Astrocyte (in vitro differentiated cells and primary cell): ENCODE measurements at regions not wholly inside any gene's neighbourhood (a gene's known extent, or its start where the extent isn't known, plus 50 kb on each side); places are given as distances from the start of the nearest gene placed in this dataset.

ENCODE experiments used
- DNase-seq: peaks from one replicate; pipeline ENCODE4 v3.0.0-alpha.2; 2010; ENCODE audit warnings: low read depth
- FAIRE-seq: peaks from 2 replicates; lab custom pipeline; 2011; peaks lifted over from hg19 to GRCh38; lab: Jason Lieb, UNC
- H2AFZ ChIP-seq: 2 replicates; pipeline ENCODE4 v1.6.0; 2012; ENCODE audit warnings: low read depth, low read length, inconsistent platforms
- H3K27ac ChIP-seq: 2 replicates; pipeline ENCODE4 v1.5.1; 2011; ENCODE audit warnings: low read depth, low read length, inconsistent platforms
- H3K27me3 ChIP-seq: 2 replicates; pipeline ENCODE4 v1.6.0; 2011; ENCODE audit warnings: low read length, inconsistent platforms; ENCODE audit not compliant: insufficient read depth
- H3K36me3 ChIP-seq: 2 replicates; pipeline ENCODE4 v1.5.1; 2011; ENCODE audit warnings: low read length, inconsistent platforms; ENCODE audit not compliant: insufficient read depth
- H3K4me1 ChIP-seq: 2 replicates; pipeline ENCODE4 v1.5.1; 2011; ENCODE audit warnings: low read length, inconsistent platforms; ENCODE audit not compliant: insufficient read depth
- H3K4me2 ChIP-seq: 2 replicates; pipeline ENCODE4 v1.6.0; 2012; ENCODE audit warnings: low read length, inconsistent platforms
- H3K4me3 ChIP-seq: 2 replicates; pipeline ENCODE4 v1.5.1; 2011; ENCODE audit warnings: low read depth, mild to moderate bottlenecking, low read length, inconsistent platforms; ENCODE audit not compliant: insufficient read depth
- H3K79me2 ChIP-seq: 2 replicates; pipeline ENCODE4 v1.6.0; 2012; ENCODE audit warnings: mild to moderate bottlenecking, low read length, inconsistent platforms; ENCODE audit not compliant: insufficient read depth
- H3K9ac ChIP-seq: 2 replicates; pipeline ENCODE4 v1.6.0; 2012; ENCODE audit warnings: mild to moderate bottlenecking, low read length, inconsistent platforms
- H3K9me3 ChIP-seq: 2 replicates; pipeline ENCODE4 v1.5.1; 2012; ENCODE audit warnings: low read depth, mild to moderate bottlenecking, low read length, inconsistent platforms; ENCODE audit not compliant: insufficient read depth
- H4K20me1 ChIP-seq: 2 replicates; pipeline ENCODE4 v1.6.0; 2012; ENCODE audit warnings: low read length, inconsistent platforms; ENCODE audit not compliant: insufficient read depth
- H3K27ac Mint-ChIP-seq: one replicate; pipeline ENCODE4 v1.8.0; 2021; ENCODE audit warnings: mild to moderate bottlenecking, mixed read lengths; ENCODE audit not compliant: unreplicated experiment
- H3K27me3 Mint-ChIP-seq: one replicate; pipeline ENCODE4 v1.8.0; 2021; ENCODE audit warnings: low read depth, mixed read lengths; ENCODE audit not compliant: unreplicated experiment
- H3K36me3 Mint-ChIP-seq: one replicate; pipeline ENCODE4 v1.8.0; 2021; ENCODE audit warnings: low read depth, mixed read lengths; ENCODE audit not compliant: unreplicated experiment
- H3K4me1 Mint-ChIP-seq: one replicate; pipeline ENCODE4 v1.8.0; 2021; ENCODE audit warnings: low read depth, mixed read lengths; ENCODE audit not compliant: unreplicated experiment
- H3K4me3 Mint-ChIP-seq: one replicate; pipeline ENCODE4 v1.8.0; 2021; ENCODE audit warnings: mild to moderate bottlenecking, moderate library complexity, mixed read lengths; ENCODE audit not compliant: unreplicated experiment
- H3K9me3 Mint-ChIP-seq: one replicate; pipeline ENCODE4 v1.8.0; 2021; ENCODE audit warnings: mild to moderate bottlenecking, mixed read lengths; ENCODE audit not compliant: unreplicated experiment
- CTCF ChIP-seq: IDR thresholded peaks from 2 replicates; pipeline ENCODE4 v1.5.1; 2011; ENCODE audit warnings: low read depth, mild to moderate bottlenecking, inconsistent platforms, low read length, moderate library complexity; ENCODE audit not compliant: insufficient read depth
- EZH2 ChIP-seq: IDR thresholded peaks from 2 replicates; pipeline ENCODE4 v1.6.1; 2012; ENCODE audit warnings: mild to moderate bottlenecking, low read length, inconsistent platforms; ENCODE audit not compliant: insufficient read depth

GRCh38 chr4:136865526-136865925, 666.8 kb downstream of the PCDH18 start:
- Mint-ChIP-seq H3K27ac (no peak overlapping the region), H3K4me1 (peaks cover 2% of the 10 kb centered on the region), H3K9me3 (no peaks in the 10 kb centered on the region), H3K27me3 (no peaks in the 10 kb centered on the region), H3K36me3 (no peaks in the 10 kb centered on the region), H3K4me3 (no peak overlapping the region)
- DNase-seq, result no peak
- no peak overlapping the region for H2AFZ ChIP-seq
- H3K4me2 ChIP-seq, result no peak overlapping the region
- no peaks in the 10 kb centered on the region for H4K20me1 ChIP-seq
- peaks cover 4% of the 10 kb centered on the region for H3K4me1 ChIP-seq
- no peak overlapping the region for H3K9ac ChIP-seq
- H3K4me3 ChIP-seq, result no peak overlapping the region
- H3K27me3 ChIP-seq, result no peaks in the 10 kb centered on the region
- no peak overlapping the region for H3K27ac ChIP-seq
- H3K79me2 ChIP-seq, result no peaks in the 10 kb centered on the region
- H3K9me3 ChIP-seq, result no peaks in the 10 kb centered on the region
- FAIRE-seq, result no peak
- no peaks in the 10 kb centered on the region for H3K36me3 ChIP-seq
- TF ChIP-seq CTCF, result no peak
- TF ChIP-seq EZH2, result no peak

- no peaks in the 10 kb centered on the region for H3K27me3 ChIP-seq
- H3K9ac ChIP-seq, result no peak overlapping the region
- no peaks in the 10 kb centered on the region for H3K36me3 ChIP-seq
- no peaks in the 10 kb centered on the region for H3K9me3 ChIP-seq
- Mint-ChIP-seq H3K9me3 (no peaks in the 10 kb centered on the region), H3K4me3 (no peak overlapping the region), H3K27ac (no peak overlapping the region), H3K27me3 (no peaks in the 10 kb centered on the region), H3K4me1 (peaks cover 2% of the 10 kb centered on the region), H3K36me3 (no peaks in the 10 kb centered on the region)
- H3K27ac ChIP-seq, result no peak overlapping the region
- H3K4me2 ChIP-seq, result no peak overlapping the region
- no peak for TF ChIP-seq EZH2
- TF ChIP-seq CTCF, result peak; percentile 88
- no peak overlapping the region for H3K4me3 ChIP-seq
- H2AFZ ChIP-seq, result no peak overlapping the region
- DNase-seq, result peak; percentile 52
- peaks cover 4% of the 10 kb centered on the region for H3K4me1 ChIP-seq
- no peaks in the 10 kb centered on the region for H4K20me1 ChIP-seq
- FAIRE-seq, result peak; percentile 91
- no peaks in the 10 kb centered on the region for H3K79me2 ChIP-seq
Measured at GRCh38 chr4:136864604-136865185, 667.6 kb downstream of the PCDH18 start.

GRCh38 chr4:136863756-136864155, 668.5 kb downstream of the PCDH18 start:
- Mint-ChIP-seq H3K27ac (no peak overlapping the region), H3K4me3 (no peak overlapping the region), H3K4me1 (peaks cover 2% of the 10 kb centered on the region), H3K27me3 (no peaks in the 10 kb centered on the region), H3K36me3 (no peaks in the 10 kb centered on the region), H3K9me3 (no peaks in the 10 kb centered on the region)
- DNase-seq (peak; percentile 12), FAIRE-seq (no peak)
- no peak overlapping the region for H3K9ac ChIP-seq
- H2AFZ ChIP-seq, result peak overlapping the region; percentile 54
- H3K9me3 ChIP-seq, result no peaks in the 10 kb centered on the region
- H3K27ac ChIP-seq, result no peak overlapping the region
- no peaks in the 10 kb centered on the region for H3K36me3 ChIP-seq
- H3K4me1 ChIP-seq, result peaks cover 4% of the 10 kb centered on the region
- H3K27me3 ChIP-seq, result no peaks in the 10 kb centered on the region
- no peaks in the 10 kb centered on the region for H3K79me2 ChIP-seq
- H3K4me2 ChIP-seq, result no peak overlapping the region
- H4K20me1 ChIP-seq, result no peaks in the 10 kb centered on the region
- TF ChIP-seq EZH2, result no peak
- no peak for TF ChIP-seq CTCF
- H3K4me3 ChIP-seq, result no peak overlapping the region
